OCI-LY1 (cell line): ENCODE measurements at regions not wholly inside any gene's neighbourhood (a gene's known extent, or its start where the extent isn't known, plus 50 kb on each side); places are given as distances from the start of the nearest gene placed in this dataset.

Experiments used
- EZH2 ChIP-seq: fragments of 200-600 bp; sonication (generic), shearing (Covaris generic); IDR thresholded peaks from 2 replicates; pipeline ENCODE4 v1.8.0; 2017; ENCODE audit warnings: borderline replicate concordance, mixed run types, mild to moderate bottlenecking, antibody characterized with exemption, low read length, moderate library complexity, mixed read lengths
- TF ChIP-seq, protein P1 (sequence below): fragments of 200-600 bp; sonication (generic), shearing (Covaris generic); IDR thresholded peaks from 2 replicates; pipeline ENCODE4 v1.5.1; 2017; ENCODE audit warnings: mild to moderate bottlenecking, antibody characterized with exemption, low read length, moderate library complexity, mixed read lengths

DNA sequence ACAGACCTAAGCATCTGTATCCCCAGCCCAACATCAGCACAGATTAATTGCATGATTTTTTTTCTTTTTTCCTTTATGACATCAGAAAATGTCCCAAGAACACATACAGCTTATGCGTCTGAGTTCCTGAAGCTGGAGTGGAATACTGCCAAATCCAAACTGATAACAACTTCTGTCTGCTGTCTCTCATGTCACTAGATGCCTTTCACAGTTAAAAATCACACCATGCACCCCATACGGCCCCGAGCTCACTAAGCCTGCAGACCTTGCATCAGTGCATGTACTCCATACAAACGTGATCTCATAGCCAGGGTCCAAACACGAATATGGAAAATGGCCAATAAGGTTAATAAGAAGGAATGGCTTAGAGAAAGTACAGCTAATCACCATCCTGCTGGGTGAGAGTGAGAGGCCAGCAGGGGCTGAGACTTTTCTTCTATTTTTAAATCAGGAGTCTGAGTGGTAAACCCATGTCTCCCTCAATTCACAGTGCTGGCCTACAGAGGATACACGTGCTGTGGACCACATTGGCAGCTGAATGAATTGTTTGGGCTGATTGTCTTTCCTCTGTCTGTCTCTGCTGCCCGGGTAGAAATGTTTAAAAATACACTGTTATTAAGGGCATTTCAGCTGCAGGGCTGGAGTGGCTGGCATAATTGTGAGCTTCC lies 350.6 kb upstream of the RAG2 start:
- TF ChIP-seq, protein P1, sequence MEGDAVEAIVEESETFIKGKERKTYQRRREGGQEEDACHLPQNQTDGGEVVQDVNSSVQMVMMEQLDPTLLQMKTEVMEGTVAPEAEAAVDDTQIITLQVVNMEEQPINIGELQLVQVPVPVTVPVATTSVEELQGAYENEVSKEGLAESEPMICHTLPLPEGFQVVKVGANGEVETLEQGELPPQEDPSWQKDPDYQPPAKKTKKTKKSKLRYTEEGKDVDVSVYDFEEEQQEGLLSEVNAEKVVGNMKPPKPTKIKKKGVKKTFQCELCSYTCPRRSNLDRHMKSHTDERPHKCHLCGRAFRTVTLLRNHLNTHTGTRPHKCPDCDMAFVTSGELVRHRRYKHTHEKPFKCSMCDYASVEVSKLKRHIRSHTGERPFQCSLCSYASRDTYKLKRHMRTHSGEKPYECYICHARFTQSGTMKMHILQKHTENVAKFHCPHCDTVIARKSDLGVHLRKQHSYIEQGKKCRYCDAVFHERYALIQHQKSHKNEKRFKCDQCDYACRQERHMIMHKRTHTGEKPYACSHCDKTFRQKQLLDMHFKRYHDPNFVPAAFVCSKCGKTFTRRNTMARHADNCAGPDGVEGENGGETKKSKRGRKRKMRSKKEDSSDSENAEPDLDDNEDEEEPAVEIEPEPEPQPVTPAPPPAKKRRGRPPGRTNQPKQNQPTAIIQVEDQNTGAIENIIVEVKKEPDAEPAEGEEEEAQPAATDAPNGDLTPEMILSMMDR: no peak
- no peak for TF ChIP-seq EZH2
